HG02759 (cell line): ENCODE measurements at regions not wholly inside any gene's neighbourhood (a gene's known extent, or its start where the extent isn't known, plus 50 kb on each side); places are given as distances from the start of the nearest gene placed in this dataset.

Experiments
- ATAC-seq: cut with Tn5 transposase; IDR thresholded peaks from one replicate; pipeline ENCODE4 v1.9.1; 2021; ENCODE audit warnings: mild to moderate bottlenecking, moderate library complexity; ENCODE audit not compliant: unreplicated experiment

DNA sequence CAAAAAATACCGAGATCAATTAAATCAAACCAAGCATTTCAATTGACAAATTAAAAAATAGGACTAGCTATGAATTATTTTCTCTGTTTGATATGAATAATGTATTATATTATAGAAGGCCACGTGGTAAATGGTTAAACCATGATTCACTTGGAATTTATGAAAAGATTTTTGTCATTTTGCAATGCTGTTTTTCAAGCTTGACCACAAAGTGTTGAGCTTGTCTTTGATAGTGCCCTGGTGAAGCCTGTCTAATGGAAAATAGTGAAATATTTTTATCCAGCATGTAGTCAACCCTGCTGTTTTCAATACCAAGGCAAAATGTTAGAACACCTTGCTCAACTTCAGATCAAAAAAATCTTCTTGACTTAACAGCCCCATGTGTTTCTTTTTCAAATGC, 288.0 kb upstream of the PRMT6 start:
- ATAC-seq: no peak

DNA sequence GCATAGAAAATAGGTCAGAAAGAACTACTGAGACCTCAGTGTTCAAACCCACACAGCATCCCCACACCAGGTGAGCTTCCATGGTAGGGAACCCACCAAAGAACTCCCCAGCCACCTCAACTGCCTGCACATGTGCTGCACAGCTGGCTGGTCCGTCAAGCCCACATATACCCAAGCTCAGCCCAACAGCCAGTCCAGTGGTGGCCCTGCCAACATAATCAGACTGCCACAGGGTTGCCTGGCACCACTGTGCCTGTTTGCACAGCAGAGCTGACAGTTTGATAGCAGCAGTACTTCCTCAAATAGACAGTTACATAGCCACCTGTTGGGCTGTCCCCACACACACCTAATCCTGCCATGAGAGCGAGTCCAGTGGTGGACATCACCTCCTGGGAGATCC, 283.3 kb upstream of the PRMT6 start:
- ATAC-seq: no peak

- no peak for ATAC-seq
Observed at GRCh38 chr1:106780066-106780465, 276.4 kb upstream of the PRMT6 start.

DNA sequence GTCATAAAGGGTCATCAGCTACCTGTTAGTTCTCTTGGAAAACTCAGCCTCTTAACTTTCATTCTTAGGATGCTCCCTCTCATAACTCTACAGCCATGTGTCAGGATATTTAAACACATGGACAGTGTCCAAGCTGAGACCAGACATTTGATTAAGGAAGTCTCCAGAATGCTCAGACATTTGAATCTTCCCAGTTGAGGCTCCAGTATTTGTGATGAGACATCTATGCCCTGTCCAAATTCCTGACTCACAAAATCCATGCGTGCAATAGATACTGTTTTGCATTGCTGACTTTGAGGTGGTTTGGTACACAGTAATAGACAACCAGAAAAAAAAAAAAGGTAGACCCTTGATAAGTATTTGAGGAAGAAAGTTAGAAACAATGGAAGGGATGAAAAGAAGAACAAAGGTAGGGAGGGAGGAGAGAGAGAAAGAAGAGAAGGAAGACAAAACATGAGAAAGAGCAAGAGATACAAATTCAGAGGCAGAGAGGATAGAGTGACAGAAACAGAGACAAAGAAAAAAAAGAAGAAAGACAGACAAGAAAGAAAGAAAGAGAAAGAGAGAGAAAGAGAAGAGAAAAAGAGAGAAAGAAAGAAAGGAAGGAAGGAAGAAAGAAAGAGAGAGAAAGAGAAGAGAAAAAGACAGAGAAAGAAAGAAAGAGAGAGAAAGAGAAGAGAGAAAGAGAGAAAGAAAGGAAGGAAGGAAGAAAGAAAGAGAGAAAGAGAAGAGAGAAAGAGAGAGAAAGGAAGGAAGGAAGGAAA, 275.5 kb upstream of the PRMT6 start:
- ATAC-seq: no peak

GRCh38 chr1:106785176-106785575, 271.3 kb upstream of the PRMT6 start:
- no peak for ATAC-seq

DNA sequence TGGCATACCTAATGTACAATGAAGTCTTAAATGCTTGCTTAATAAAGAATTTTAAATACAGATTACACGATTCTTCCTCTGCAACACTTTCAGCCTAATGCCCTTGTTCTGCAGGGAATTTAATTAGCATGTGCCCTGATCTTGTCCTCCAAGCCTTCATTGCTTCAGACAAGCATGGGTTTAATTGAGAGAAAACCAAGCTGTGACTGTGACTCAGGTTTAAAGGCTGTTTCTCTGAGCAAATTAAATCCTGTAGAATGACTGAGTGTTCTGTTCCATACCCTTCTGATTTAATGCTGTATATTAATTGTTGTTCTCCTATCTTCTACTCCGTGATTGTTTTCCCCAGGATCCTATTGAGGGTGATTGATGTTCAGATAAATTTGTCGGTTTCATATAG, 269.0 kb upstream of the PRMT6 start:
- no peak for ATAC-seq

DNA sequence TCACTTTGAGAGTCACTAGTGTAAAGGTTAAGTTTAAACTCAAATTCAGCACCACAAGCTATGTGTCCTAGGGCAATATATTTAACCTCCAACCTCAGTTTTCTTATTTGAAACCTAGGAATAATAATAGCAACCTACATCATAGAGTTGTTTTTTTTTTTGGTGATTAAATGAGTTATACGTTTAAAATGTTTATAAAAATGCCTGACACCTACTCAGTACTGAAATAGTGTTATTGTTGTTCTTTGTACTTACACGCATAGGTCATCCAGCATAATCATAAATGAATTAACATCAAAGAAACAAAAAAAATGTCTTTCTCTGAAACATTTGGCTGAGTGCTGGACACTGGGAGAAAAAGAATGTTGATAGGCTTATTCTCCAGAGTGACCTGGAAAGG, 266.8 kb upstream of the PRMT6 start:
- no peak for ATAC-seq

- ATAC-seq: no peak
Observed at GRCh38 chr1:106791041-106791440, 265.4 kb upstream of the PRMT6 start.

DNA sequence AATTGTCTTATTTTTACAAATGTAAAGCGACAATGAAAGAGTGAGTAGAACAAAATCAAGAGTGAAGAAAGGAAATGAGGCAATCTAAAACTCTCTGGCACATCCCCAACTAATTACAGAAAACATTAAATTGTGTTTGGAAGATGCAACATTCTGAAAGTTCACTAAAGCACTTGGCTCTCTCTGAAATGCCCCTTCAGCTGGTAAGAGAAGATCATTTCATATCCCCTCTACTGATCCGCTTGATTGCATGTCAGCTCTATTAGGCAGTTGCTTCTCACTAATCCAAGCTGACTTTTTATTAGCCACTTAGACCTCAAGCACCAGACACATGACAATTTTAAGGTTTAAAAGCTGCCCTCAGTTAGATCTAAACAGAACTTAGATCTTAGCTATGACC, 262.8 kb upstream of the PRMT6 start:
- no peak for ATAC-seq

DNA sequence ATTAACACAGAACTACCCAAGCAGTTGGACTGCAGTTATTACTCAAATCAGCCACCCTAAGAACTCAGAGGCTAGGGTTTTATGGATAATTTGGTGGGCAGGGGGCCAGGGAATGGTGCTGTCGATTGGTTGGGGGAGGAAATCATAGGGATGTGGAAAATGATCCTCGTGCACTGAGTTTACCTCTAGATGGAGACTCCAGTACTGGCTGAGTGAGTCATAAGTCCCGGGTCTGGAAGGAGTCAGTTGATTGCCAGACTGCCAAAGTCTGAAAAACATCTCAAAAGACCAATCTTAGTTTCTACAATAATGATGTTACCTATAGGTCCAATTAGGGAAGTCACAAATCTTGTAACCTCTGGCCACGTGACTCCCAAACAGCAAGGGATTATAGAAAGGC, 257.5 kb upstream of the PRMT6 start:
- ATAC-seq: no peak

DNA sequence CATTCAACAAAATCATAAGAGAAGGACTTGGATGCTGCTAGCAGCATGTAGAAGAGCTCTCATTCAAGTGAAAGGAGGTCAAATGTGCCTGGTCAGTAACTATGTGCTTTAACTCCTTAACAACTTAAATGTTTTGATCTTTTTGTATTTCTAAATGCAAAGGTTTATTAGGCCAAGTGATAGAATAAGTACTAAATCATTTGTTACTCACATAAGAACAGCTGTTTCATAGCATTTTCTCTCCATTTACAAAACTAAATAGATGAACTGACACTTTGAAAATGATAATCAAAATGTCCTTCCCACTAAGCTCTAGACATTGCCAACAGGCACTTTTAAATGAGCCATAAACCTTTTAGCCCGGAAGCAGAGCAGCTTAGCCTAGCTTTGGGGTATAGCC, 254.3 kb upstream of the PRMT6 start:
- no peak for ATAC-seq

- ATAC-seq: no peak
Observed at GRCh38 chr1:106814418-106814817, 242.1 kb upstream of the PRMT6 start.

GRCh38 chr1:106817575-106817974, 238.9 kb upstream of the PRMT6 start:
- no peak for ATAC-seq

DNA sequence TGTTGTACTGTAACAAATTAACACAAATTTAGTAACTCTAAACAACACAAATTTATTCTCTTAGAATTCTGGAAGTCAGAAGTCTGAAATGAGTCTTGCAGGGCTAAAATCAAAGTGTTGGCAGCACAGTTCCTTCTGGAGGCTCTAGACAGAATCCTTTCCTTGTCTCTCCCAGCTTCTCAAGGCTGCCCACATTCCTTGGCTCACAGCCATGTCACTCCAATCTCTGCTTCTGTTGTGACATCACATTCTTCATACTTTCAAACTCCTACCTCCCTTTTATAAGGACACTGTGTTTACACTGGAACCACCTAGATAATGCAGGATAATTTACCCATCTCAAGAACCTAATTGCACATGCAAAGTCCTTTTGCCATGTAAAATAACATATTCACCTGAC, 225.0 kb upstream of the PRMT6 start:
- no peak for ATAC-seq

DNA sequence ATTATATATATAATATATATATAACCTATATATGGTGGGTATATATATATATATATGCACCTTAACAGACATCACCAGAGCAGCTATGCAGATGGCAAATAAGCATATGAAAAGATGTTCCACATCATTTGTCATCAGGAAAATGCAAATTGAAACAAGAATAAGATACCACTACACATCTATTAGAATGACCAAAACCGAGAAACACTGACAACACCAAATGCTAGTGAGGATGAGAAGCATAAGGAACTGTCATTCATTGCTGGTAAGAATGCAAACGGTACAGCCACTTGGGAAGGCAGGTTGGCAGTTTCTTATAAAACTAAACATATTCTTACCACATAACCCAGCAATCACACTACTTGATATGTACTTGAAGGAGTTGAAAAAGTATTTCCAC, 219.8 kb upstream of the PRMT6 start:
- peak; percentile 97 for ATAC-seq

GRCh38 chr1:106843518-106843917, 213.0 kb upstream of the PRMT6 start:
- no peak for ATAC-seq

- ATAC-seq: peak; percentile 98
Observed at GRCh38 chr1:106846656-106847055, 209.8 kb upstream of the PRMT6 start.

DNA sequence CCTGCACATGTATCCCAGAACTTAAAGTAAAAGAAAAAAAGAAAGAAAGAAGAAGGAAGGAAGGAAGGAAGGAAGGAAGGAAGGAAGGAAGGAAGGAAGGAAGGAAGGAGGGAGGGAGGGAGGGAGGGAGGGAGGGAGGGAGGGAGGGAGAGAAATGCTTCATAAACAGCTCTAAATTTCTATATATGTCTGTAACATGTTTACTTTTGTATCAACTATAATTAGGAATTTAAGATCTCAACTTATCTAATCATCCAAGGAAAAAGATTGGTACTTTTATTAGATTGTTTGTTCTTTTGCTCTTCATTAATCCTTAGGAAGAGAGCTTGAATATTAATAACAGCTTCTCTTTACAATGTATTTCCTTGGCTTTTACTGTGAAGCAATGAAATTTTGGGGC, 195.4 kb upstream of the PRMT6 start:
- ATAC-seq: no peak

DNA sequence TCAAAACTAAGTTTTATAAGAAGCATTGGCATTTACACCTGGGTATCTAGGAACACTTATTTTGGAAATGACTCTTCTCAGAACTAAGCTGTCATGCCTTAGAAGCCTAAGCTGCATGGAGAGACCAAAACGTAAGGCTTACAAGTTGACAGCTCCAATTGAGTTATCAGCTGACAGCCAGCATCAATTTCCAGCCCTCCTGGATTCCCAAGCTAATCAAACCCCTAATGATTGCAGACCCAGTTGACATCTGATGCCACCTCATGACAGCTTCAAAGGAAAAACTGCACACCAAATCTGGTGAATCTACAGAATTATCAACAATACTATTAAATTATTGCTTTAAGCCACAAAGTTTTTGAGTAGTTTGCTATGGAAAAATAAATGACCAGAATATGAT, 187.6 kb upstream of the PRMT6 start:
- ATAC-seq: no peak

DNA sequence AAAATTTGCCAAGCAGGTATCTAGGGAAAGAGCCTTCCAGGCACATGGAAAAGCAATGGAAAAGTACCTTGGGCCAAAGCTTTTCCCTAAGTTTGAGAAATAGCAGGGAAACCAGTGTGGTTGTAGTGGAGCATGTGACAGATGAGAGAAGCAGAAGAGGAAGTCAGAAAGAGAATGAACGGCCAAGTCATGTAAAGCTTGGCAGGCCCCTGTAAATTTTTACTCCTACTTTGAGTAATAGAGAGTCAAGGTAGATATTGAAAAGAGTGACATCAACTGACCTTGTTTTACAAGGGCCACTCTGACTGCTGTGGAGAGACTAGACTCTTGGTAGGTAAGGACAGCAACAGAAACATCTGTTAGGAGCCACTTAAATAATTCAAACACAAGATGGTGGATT, 180.9 kb upstream of the PRMT6 start:
- peak; percentile 81 for ATAC-seq

- ATAC-seq: peak; percentile 72
Observed at GRCh38 chr1:106876384-106876783, 180.1 kb upstream of the PRMT6 start.

DNA sequence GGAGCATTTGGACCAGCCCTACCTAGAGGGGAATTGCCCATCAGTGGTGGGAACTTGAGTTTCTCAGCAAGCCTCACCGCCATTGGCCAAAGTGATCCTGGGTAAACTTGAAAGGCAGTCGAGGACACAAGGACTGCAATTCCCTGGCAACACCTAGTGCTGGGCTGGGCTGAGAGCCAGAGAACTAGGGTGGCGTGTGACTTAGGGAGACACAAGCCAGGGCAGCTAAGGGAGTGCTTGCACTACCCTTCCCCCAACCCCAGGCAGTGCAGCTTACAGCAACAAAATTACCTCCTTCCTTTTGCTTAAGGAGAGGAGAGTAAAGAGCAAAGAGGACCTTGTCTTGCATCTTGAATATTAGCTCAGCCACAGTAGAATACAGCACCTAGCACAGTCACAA, 176.9 kb upstream of the PRMT6 start:
- no peak for ATAC-seq

DNA sequence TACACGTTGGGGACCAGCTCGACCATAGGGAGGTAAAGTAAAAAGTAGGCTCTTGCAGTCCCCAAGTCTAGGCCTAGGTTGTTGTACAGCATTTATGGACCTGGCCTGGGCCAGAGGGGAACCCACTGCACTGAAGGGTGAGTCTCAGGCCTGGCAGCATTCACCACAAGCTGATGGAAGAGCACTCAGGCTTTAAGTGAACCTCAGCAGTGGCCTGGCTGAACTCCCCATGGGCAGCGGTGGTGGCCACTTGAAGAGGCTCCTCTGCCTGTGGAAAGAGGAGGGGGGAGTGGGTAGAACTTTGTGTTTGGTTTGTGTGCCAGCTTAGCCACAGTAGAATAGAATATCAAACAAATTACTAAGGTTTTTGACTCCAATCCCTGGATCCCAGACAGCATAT, 176.2 kb upstream of the PRMT6 start:
- no peak for ATAC-seq
